HUES6 (cell line): ENCODE measurements at regions not wholly inside any gene's neighbourhood (a gene's known extent, or its start where the extent isn't known, plus 50 kb on each side); places are given as distances from the start of the nearest gene placed in this dataset.
"Not testable (repeated sequence)": the region's sequence is repeated elsewhere in the genome, so short reads cannot be mapped to it uniquely, and the experiment has no call there.

ENCODE experiments used
- H3K27ac ChIP-seq: 2 replicates; pipeline ENCODE4 v1.7.0; 2013; ENCODE audit warnings: low read depth, mild to moderate bottlenecking, low read length, inconsistent platforms
- H3K27me3 ChIP-seq: 2 replicates; pipeline ENCODE4 v1.6.1; 2013; ENCODE audit warnings: low read length; ENCODE audit not compliant: control insufficient read depth, insufficient read depth
- H3K36me3 ChIP-seq: 2 replicates; pipeline ENCODE4 v1.6.1; 2013; ENCODE audit warnings: low read length; ENCODE audit not compliant: control insufficient read depth, insufficient read depth
- H3K4me1 ChIP-seq: 2 replicates; pipeline ENCODE4 v1.6.1; 2013; ENCODE audit warnings: low read length; ENCODE audit not compliant: control insufficient read depth, insufficient read depth
- H3K4me3 ChIP-seq: 2 replicates; pipeline ENCODE4 v1.5.1; 2013; ENCODE audit warnings: low read depth, low read length
- H3K9ac ChIP-seq: one replicate; pipeline ENCODE4 v1.6.1; 2013; ENCODE audit warnings: mild to moderate bottlenecking, low read length
- H3K9me3 ChIP-seq: 2 replicates; pipeline ENCODE4 v1.6.1; 2013; ENCODE audit warnings: low read depth, low read length; ENCODE audit not compliant: control insufficient read depth, insufficient read depth

DNA sequence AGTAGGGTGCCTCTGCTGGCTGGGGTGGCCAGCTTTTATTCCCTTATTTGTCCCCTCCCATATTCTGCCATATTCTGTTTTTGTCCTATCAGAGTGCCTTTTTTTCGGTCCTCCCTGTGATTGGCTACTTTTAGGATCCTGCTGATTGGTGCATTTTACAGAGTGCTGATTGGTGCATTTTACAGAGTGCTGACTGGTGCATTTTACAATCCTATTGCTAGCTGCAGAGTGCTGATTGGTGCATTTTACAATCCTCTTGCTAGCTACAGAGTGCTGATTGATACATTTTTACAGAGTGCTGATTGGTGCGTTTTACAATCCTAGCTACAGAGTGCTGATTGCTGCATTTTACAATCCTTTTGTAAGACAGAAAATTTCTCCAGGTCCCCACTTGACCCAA, 126.3 kb upstream of the UXS1 start:
- H3K9me3 ChIP-seq, H3K4me3 ChIP-seq, H3K9ac ChIP-seq, H3K4me1 ChIP-seq, H3K27ac ChIP-seq, H3K36me3 ChIP-seq, H3K27me3 ChIP-seq: not testable (repeated sequence)

DNA sequence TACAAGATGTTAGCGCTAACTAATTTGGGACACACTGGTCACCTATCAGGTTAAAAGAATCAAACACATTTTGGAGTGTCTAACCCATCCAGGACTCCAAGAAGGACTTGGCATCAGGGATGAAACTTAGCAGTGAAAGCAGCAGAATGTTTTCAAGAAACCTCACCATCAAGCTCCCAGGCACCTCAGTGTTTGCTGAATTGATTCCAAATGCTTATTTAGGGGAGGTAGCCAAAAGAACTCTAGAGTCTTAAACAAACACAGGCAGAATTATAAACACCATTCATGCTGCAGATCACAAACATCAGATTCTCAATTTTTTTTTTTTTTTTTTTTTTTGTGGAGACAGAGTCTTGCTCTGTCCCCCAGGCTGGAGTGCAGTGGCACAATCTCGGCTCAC, 122.8 kb upstream of the UXS1 start:
- Histone ChIP-seq H3K9me3 (no peaks in the 10 kb centered on the region), H3K4me3 (no peak overlapping the region), H3K27me3 (no peaks in the 10 kb centered on the region), H3K27ac (no peak overlapping the region), H3K36me3 (no peaks in the 10 kb centered on the region), H3K9ac (no peak overlapping the region), H3K4me1 (no peaks in the 10 kb centered on the region)

DNA sequence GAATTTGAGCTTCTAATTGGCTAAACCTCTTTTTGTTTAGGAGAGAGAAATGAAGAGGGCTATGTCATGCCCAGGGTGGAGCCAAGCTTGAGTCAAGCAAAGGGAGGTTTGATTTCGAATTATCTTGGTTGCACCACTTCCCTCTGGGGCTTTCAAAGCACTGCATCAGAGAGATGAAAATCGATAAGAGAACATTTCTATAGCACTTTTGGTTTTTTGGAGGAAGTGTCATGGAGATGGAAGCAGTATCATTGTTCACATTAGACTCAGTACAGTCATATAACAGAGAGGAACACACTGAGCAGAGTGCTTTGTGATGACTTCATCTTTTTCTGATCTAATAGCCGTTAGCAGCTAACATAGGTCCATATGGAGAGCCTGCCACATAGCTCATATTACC, 120.3 kb upstream of the UXS1 start:
- Histone ChIP-seq H3K27ac (no peak overlapping the region), H3K4me3 (no peak overlapping the region), H3K27me3 (no peaks in the 10 kb centered on the region), H3K4me1 (0 out of 2 replicates have a peak, but pooled peaks cover 3% of the 10 kb centered on the region), H3K9me3 (no peaks in the 10 kb centered on the region), H3K9ac (no peak overlapping the region), H3K36me3 (no peaks in the 10 kb centered on the region)

DNA sequence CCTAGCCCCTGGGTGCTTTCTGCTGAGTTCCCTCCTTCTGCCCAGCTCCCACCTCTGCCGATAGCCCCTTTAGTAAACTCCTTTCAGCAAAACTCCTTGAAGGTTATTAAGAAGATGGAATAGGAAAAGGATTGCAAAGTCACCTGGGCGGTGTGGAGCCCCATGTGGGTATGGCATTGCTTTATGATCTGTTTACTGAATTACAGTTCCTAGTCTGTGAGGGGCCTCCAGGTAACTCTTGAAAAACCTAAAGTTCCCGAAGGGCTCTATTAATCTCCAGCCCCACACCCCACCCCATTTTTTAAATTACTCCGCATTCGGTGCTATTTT, 116.9 kb upstream of the UXS1 start:
- Histone ChIP-seq H3K27ac (no peak overlapping the region), H3K4me3 (no peak overlapping the region), H3K9me3 (no peaks in the 10 kb centered on the region), H3K9ac (no peak overlapping the region), H3K36me3 (no peaks in the 10 kb centered on the region), H3K4me1 (0 out of 2 replicates have a peak, but pooled peaks cover 3% of the 10 kb centered on the region), H3K27me3 (no peaks in the 10 kb centered on the region)

DNA sequence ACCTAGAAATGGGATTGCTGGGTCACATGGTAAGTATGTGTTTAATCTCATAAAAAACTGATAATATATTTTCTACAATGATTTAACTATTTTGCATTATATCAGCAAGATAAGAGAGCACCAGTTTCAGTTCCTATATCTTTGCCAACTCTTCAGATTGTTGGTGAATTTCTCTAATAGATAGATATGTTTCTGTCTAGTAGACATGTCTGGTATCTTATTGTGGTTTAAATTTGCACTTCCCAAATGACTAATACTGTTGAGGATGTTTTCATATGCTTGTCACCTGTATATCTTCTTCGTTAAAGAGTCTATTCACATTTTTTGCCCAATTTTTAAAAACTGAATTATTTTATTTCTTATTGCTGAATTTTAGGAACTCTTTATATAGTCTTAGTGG, 113.8 kb upstream of the UXS1 start:
- Histone ChIP-seq H3K36me3 (no peaks in the 10 kb centered on the region), H3K27me3 (no peaks in the 10 kb centered on the region), H3K9ac (no peak overlapping the region), H3K9me3 (no peaks in the 10 kb centered on the region), H3K4me1 (0 out of 2 replicates have a peak, but pooled peaks cover 3% of the 10 kb centered on the region), H3K27ac (no peak overlapping the region), H3K4me3 (no peak overlapping the region)

DNA sequence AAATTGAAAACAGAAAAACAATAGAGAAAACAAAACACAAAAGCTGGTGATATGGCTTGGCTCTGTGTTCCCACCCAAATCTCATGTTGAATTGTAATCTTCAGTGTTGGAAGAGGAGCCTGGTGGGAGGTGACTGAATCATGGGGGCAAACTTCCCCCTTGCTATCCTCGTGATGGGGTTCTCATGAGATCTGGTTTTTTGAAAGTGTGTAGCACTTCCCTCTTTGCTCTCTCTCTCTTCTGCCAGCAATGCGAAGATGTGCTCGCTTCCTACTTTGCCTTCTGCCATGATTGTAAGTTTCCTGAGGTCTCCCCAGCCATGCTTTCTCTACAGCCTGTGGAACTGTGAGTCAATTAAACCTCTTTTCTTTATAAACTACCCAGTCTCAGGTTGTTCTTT, 112.3 kb upstream of the UXS1 start:
- Histone ChIP-seq H3K27me3 (no peaks in the 10 kb centered on the region), H3K4me1 (0 out of 2 replicates have a peak, but pooled peaks cover 3% of the 10 kb centered on the region), H3K4me3 (no peak overlapping the region), H3K9me3 (no peaks in the 10 kb centered on the region), H3K36me3 (no peaks in the 10 kb centered on the region), H3K9ac (no peak overlapping the region), H3K27ac (no peak overlapping the region)

DNA sequence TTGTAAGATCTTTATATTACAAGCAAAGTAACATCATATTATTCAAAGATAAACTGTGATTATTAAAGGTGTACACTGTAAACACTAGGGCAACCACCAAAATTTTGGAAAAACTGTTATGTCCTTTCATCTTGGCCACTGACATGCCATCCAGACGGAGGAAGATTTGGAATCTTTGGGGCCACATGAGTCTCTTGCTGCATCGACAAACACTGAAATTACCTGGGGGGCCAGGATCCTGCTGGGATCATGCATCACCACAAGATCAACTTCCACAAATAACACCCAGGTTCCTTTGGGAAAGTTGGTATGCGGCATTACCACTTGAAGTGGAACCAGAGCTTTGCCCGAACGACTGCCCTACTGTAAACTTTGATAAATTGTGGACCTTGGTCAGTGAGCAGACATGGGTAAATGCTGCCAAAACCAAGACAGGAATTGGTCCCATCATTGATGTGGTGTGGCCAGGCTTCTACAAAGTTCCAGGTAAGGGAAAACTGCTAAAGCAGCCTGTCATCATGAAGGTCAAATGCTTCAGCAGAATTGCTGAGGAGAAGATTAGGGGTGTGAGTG, 110.6 kb upstream of the UXS1 start:
- Histone ChIP-seq H3K9ac (no peak overlapping the region), H3K9me3 (no peaks in the 10 kb centered on the region)

DNA sequence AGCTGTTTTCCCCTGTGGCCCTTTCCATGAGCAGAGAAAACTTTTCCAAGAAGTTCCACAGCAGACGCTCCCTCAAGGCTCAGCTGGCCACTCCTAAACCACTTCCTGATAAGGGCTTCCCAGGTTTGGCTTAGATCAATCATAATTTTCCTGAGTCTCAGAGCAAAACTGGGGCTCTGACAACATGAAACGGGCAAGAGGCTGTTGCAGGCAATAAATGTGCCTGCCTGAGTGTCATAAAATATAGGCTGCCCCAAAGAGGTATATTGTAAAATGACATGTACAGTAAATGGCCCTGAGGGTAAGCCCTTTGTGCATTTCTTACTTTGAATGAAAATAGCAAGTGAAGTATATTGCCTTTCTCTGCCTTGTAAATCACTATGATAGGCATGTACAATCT, 105.6 kb upstream of the UXS1 start:
- no peaks in the 10 kb centered on the region for H3K9me3 ChIP-seq
- H3K4me3 ChIP-seq: no peak overlapping the region
- H3K9ac ChIP-seq: no peak overlapping the region
- H3K4me1 ChIP-seq: no peaks in the 10 kb centered on the region
- H3K27ac ChIP-seq: no peak overlapping the region
- no peaks in the 10 kb centered on the region for H3K36me3 ChIP-seq
- no peaks in the 10 kb centered on the region for H3K27me3 ChIP-seq

More for the DNA sequence above, 110.6 kb upstream of the UXS1 start:
- no peaks in the 10 kb centered on the region for H3K36me3 ChIP-seq
- H3K4me1 ChIP-seq: no peaks in the 10 kb centered on the region
- no peak overlapping the region for H3K4me3 ChIP-seq
- no peaks in the 10 kb centered on the region for H3K27me3 ChIP-seq
- H3K27ac ChIP-seq: no peak overlapping the region

DNA sequence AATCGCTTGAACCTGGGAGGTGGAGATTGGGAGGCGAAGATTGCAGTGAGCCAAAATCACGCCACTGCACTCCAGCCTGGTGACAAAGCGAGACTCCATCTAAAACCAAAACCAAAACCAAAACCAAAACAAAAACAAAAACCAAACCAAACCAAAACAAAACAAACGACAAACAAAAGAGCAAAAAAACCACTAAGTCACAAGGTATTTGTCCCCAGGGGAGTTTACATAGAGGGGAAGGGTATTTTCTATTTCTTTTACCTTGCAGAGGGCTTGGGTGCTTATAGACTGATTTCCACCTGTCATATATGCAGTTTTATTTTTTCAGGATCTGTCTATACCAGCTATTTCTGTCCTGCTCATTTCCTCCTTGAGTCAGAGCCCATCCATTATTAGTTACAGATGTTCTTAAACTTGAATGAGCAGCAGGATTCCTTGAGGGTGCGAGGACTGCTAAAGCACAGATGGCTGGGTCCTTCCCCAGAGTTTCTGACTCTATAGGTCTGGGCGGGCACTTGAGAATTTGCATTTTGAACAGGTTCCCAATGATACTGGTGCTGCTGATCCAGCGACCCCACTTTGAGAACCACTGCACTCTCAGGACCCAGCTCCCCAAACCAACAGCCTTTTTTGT, 102.2 kb upstream of the UXS1 start:
- H3K9me3 ChIP-seq: no peaks in the 10 kb centered on the region
- H3K9ac ChIP-seq: no peak overlapping the region
- no peak overlapping the region for H3K27ac ChIP-seq
- no peak overlapping the region for H3K4me3 ChIP-seq
- H3K4me1 ChIP-seq: no peaks in the 10 kb centered on the region
- no peaks in the 10 kb centered on the region for H3K27me3 ChIP-seq
- no peaks in the 10 kb centered on the region for H3K36me3 ChIP-seq

DNA sequence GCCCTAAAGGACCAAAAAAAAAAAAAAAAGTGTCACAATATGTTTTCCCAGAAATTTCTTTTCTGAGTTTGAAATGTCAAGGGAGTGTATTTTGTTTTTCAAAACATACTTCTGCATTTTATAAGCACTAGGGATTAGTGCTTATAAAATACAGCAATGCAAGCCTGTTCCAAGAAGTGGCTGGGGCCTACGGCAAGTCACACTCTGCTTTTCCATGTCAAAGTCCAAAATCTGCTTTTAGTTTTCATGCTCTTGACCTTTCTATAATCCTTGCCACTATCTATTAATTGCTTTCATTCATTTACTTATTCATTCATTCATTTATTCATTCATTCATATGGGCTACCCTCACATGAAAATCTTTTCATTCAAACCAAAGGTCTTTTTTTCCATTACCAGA, 100.1 kb upstream of the UXS1 start:
- Histone ChIP-seq H3K27me3 (no peaks in the 10 kb centered on the region), H3K4me3 (no peak overlapping the region), H3K36me3 (no peaks in the 10 kb centered on the region), H3K9me3 (no peaks in the 10 kb centered on the region), H3K27ac (no peak overlapping the region), H3K4me1 (no peaks in the 10 kb centered on the region), H3K9ac (no peak overlapping the region)

DNA sequence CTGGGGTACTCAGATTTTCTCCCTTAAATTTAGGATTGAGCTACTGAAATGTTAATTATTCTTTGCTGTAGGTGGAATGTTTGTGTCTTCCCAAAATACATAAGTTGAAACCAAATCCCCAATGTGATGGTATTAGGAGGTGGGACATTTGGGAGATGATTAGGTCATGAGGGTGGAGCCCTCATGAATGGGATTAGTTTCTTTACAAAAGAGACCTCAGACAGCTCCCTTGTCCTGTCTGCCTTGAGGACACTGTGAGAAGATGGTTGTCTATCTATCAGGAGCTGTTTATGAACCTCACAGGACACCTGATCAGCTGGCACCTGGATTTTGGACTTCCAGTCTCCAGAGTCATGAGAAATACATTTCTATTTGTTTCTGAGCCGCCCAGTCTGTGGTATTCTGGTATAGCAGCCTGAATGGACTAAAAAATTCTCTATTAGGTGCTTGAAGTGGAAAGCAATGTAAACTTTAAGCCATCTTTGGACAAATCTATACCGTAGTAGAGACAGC, 99.2 kb upstream of the UXS1 start:
- Histone ChIP-seq H3K9me3 (no peaks in the 10 kb centered on the region), H3K36me3 (no peaks in the 10 kb centered on the region), H3K27me3 (no peaks in the 10 kb centered on the region), H3K4me1 (no peaks in the 10 kb centered on the region), H3K9ac (no peak overlapping the region), H3K4me3 (no peak overlapping the region), H3K27ac (no peak overlapping the region)
